Stomach (tissue), 4 donors: ENCODE measurements at regions not wholly inside any gene's neighbourhood (a gene's known extent, or its start where the extent isn't known, plus 50 kb on each side); places are given as distances from the start of the nearest gene placed in this dataset.

Experiments
- CTCF ChIP-seq, 7 experiments: fragments of 450-650 bp in 4 of 7; fragments of 200-600 bp in 3 of 7; sonication (generic) in 3 of 7; IDR thresholded peaks; one replicate each; pipeline ENCODE4 v1.5.1; 2016 to 2019; ENCODE audit warnings: antibody characterized with exemption in 7 of 7, control low read depth in 2 of 7, mild to moderate bottlenecking in 1 of 7
- POLR2AphosphoS5 ChIP-seq, 3 donors: sonication (generic); formaldehyde crosslinking; IDR thresholded peaks; one replicate each; pipeline ENCODE4 v1.6.1; 2016; ENCODE audit warnings: antibody characterized with exemption in 3 of 3

DNA sequence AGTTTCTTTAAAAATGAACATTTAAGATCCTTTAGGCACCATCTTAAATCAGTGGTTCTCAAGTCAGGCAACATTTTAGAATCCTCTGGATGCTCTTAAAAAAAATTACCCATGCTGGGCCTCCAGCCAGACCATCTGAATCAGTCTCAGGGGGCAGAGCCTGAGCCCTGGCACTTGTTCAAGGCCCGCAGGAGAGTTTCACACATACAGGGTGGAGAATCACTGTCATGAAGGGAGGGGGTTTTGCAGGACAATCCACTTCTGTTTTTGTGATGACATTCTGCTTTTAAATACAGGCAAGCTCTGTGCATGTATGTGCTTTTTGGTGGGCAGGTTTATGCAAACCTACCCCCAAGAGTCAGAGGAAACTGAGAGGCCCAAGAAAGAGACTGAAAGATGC is 268.6 kb downstream of the SEC23IP start:
- TF ChIP-seq CTCF (IDR thresholded peaks at IDR 0.05), result no peak
- no peak for TF ChIP-seq POLR2AphosphoS5 (IDR thresholded peaks at IDR 0.05)
